Caco-2 (cell line): ENCODE measurements at regions not wholly inside any gene's neighbourhood (a gene's known extent, or its start where the extent isn't known, plus 50 kb on each side); places are given as distances from the start of the nearest gene placed in this dataset.

ENCODE experiments used
- BruUV-seq: library from RNA; stranded (reverse); fragments of 400-500 nt; replicated peaks from 2 replicates; lab custom pipeline; 2021; lab: Mats Ljungman, UMichigan
- CTCF ChIA-PET: fragments of 300-600 bp; sonication (Branson Sonifier 250); formaldehyde crosslinking; loops from one replicate; lab custom pipeline; 2022; ENCODE audit warnings: antibody characterized with exemption; lab: Charles Lee
- POLR2A ChIA-PET: fragments of 300-600 bp; sonication (Branson Sonifier 250); formaldehyde crosslinking; loops from one replicate; lab custom pipeline; 2022; ENCODE audit warnings: antibody characterized with exemption; lab: Charles Lee
- DNase-seq, 2 experiments: peaks; one replicate each; pipeline versions ENCODE4 v3.0.0 to v3.0.0-alpha.2; 2020 to 2022
- H3K27me3 ChIP-seq: replicated peaks from 2 replicates; pipeline ENCODE4 v1.6.0; 2011; ENCODE audit warnings: low read length; ENCODE audit not compliant: control insufficient read depth, insufficient read depth
- H3K36me3 ChIP-seq: 2 replicates; pipeline ENCODE4 v1.5.1; 2011; ENCODE audit warnings: low read length; ENCODE audit not compliant: control insufficient read depth, insufficient read depth
- H3K4me1 ChIP-seq: fragments of 250-450 bp; sonication (Bioruptor Pico); 2 replicates; pipeline ENCODE4 v1.5.1; 2020; ENCODE audit warnings: mild to moderate bottlenecking
- H3K4me3 ChIP-seq: 2 replicates; pipeline ENCODE4 v1.5.1; 2011; ENCODE audit warnings: low read depth, mild to moderate bottlenecking, control low read depth, low read length
- H3K9me3 ChIP-seq: fragments of 250-450 bp; sonication (Bioruptor Pico); 2 replicates; pipeline ENCODE4 v1.5.1; 2020; ENCODE audit warnings: mild to moderate bottlenecking, moderate library complexity
- H3K27ac Mint-ChIP-seq: one replicate; pipeline ENCODE4 v1.8.0; 2022; ENCODE audit warnings: mixed read lengths; ENCODE audit not compliant: unreplicated experiment
- H3K27me3 Mint-ChIP-seq: one replicate; pipeline ENCODE4 v1.8.0; 2022; ENCODE audit warnings: mixed read lengths; ENCODE audit not compliant: insufficient read depth, unreplicated experiment
- H3K36me3 Mint-ChIP-seq: one replicate; pipeline ENCODE4 v1.8.0; 2022; ENCODE audit warnings: mild to moderate bottlenecking, mixed read lengths; ENCODE audit not compliant: insufficient read depth, unreplicated experiment
- H3K4me1 Mint-ChIP-seq: one replicate; pipeline ENCODE4 v1.8.0; 2022; ENCODE audit warnings: low read depth, mixed read lengths; ENCODE audit not compliant: unreplicated experiment
- H3K4me3 Mint-ChIP-seq: one replicate; pipeline ENCODE4 v1.8.0; 2022; ENCODE audit warnings: mild to moderate bottlenecking, moderate library complexity, mixed read lengths; ENCODE audit not compliant: unreplicated experiment
- H3K9me3 Mint-ChIP-seq: one replicate; pipeline ENCODE4 v1.8.0; 2022; ENCODE audit warnings: mixed read lengths; ENCODE audit not compliant: unreplicated experiment
- CTCF ChIP-seq, 2 experiments: fragments of 200-600 bp in 1 of 2; IDR thresholded peaks; 1 replicate in 1 of 2; 2 replicates in 1 of 2; pipeline versions ENCODE4 v1.5.1 to v1.8.0; 2011 to 2022; ENCODE audit warnings: antibody characterized with exemption in 1 of 2, control low read depth in 1 of 2, inconsistent platforms in 1 of 2, low read depth in 1 of 2, low read length in 1 of 2, mild to moderate bottlenecking in 1 of 2, moderate library complexity in 1 of 2; ENCODE audit not compliant: insufficient read depth in 1 of 2, severe bottlenecking in 1 of 2, unreplicated experiment in 1 of 2
- intact Hi-C: fragments of 100-400 bp; cut with micrococcal nuclease; formaldehyde crosslinking; loops from one replicate; pipeline ENCODE4 v1.10.0; 2022; ENCODE audit not compliant: unreplicated experiment

- no TSS peak for BruUV-seq
- Histone ChIP-seq H3K27me3 (no peaks in the 10 kb centered on the region), H3K4me1 (peaks cover 11% of the 10 kb centered on the region; the same call in 1 of the 2 replicates), H3K36me3 (no peaks in the 10 kb centered on the region), H3K9me3 (no peaks in the 10 kb centered on the region), H3K4me3 (no peak overlapping the region)
- H3K27ac Mint-ChIP-seq = no peak overlapping the region
- ChIA-PET POLR2A (no interaction called here), CTCF (interaction anchor here (0.5 to 1.3 kb wide), 10 partner anchors 35 to 1286 kb away, joined by 3 to 9 read pairs (median 3); no protein-coding TSS in a partner anchor)
- H3K9me3 Mint-ChIP-seq = no peaks in the 10 kb centered on the region
- H3K36me3 Mint-ChIP-seq = no peaks in the 10 kb centered on the region
- intact Hi-C loops = loop anchor here (1.0 kb wide), 3 partner anchors 520 to 958 kb away; no protein-coding TSS in a partner anchor
- H3K4me3 Mint-ChIP-seq = no peak overlapping the region
- peak; percentile 67 to 69 for DNase-seq
- no peaks in the 10 kb centered on the region for H3K4me1 Mint-ChIP-seq
- TF ChIP-seq CTCF (IDR thresholded peaks at IDR 0.05; ENCODE audit: insufficient read depth in 1 of 2, low read depth in 1 of 2, low read length in 1 of 2, severe bottlenecking in 1 of 2, unreplicated experiment in 1 of 2) = peak; percentile 74 to 87
- peaks cover 7% of the 10 kb centered on the region for H3K27me3 Mint-ChIP-seq
These were observed 316.2 kb upstream of the CLINT1 start for GRCh38 chr5:158174918-158175851.

GRCh38 chr5:158174026-158174425 lies 315.1 kb upstream of the CLINT1 start:
- Mint-ChIP-seq H3K4me3 (no peak overlapping the region), H3K27me3 (peaks cover 7% of the 10 kb centered on the region), H3K4me1 (no peaks in the 10 kb centered on the region), H3K36me3 (no peaks in the 10 kb centered on the region), H3K9me3 (no peaks in the 10 kb centered on the region), H3K27ac (no peak overlapping the region)
- Histone ChIP-seq H3K9me3 (no peaks in the 10 kb centered on the region), H3K4me3 (no peak overlapping the region), H3K4me1 (peaks cover 11% of the 10 kb centered on the region; the same call in 1 of the 2 replicates), H3K36me3 (no peaks in the 10 kb centered on the region), H3K27me3 (no peaks in the 10 kb centered on the region)
- no peak for TF ChIP-seq CTCF (IDR thresholded peaks at IDR 0.05; ENCODE audit: insufficient read depth in 1 of 2, low read depth in 1 of 2, low read length in 1 of 2, severe bottlenecking in 1 of 2, unreplicated experiment in 1 of 2)
- DNase-seq = no peak
- no TSS peak for BruUV-seq
- intact Hi-C loops = no loop called here
- CTCF ChIA-PET = interaction anchor here (0.7 to 1.3 kb wide), 3 partner anchors 364 to 933 kb away, joined by 3 to 9 read pairs (median 7); no protein-coding TSS in a partner anchor
- POLR2A ChIA-PET = no interaction called here

- Mint-ChIP-seq H3K36me3 (no peaks in the 10 kb centered on the region), H3K27ac (no peak overlapping the region), H3K27me3 (peaks cover 2% of the 10 kb centered on the region), H3K4me1 (no peaks in the 10 kb centered on the region), H3K4me3 (no peak overlapping the region), H3K9me3 (no peaks in the 10 kb centered on the region)
- ChIA-PET POLR2A (no interaction called here), CTCF (no interaction called here)
- BruUV-seq = no TSS peak
- H3K27me3 ChIP-seq = no peaks in the 10 kb centered on the region
- H3K9me3 ChIP-seq = no peaks in the 10 kb centered on the region
- H3K4me3 ChIP-seq = no peak overlapping the region
- no peaks in the 10 kb centered on the region for H3K36me3 ChIP-seq
- intact Hi-C loops = no loop called here
- TF ChIP-seq CTCF (IDR thresholded peaks at IDR 0.05; ENCODE audit: insufficient read depth in 1 of 2, low read depth in 1 of 2, low read length in 1 of 2, severe bottlenecking in 1 of 2, unreplicated experiment in 1 of 2) = no peak
- H3K4me1 ChIP-seq = peaks cover 11% of the 10 kb centered on the region; the same call in 1 of the 2 replicates
- no peak for DNase-seq
These were observed 313.1 kb upstream of the CLINT1 start for GRCh38 chr5:158172005-158172404.
